ENCODE measurements at regions not wholly inside any gene's neighbourhood (a gene's known extent, or its start where the extent isn't known, plus 50 kb on each side); places are given as distances from the start of the nearest gene placed in this dataset.
"Not testable (repeated sequence)": the region's sequence is repeated elsewhere in the genome, so short reads cannot be mapped to it uniquely, and the experiment has no call there.

DNA sequence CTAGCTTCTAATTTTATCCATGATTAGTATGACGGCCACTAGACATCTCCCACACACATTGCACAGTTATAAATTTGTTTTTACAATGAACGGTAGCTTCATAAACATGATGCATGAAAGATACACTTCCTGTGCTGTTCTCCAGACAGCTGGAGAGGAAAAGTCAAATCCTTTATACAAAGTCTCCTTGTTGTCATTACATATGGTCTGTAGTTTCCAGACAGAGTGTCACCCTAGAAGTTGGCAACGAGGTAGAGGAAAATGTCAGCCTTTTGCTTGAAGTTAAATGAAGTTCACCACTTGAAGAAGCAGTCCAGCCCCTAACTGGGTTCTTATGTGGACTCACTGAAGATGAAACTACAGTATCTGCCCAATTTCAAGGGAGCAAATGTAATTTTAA, 253.0 kb upstream of the P2RY1 start:
- DNase-seq (ENCODE audit: low read depth in 3 of 3): no peak

DNA sequence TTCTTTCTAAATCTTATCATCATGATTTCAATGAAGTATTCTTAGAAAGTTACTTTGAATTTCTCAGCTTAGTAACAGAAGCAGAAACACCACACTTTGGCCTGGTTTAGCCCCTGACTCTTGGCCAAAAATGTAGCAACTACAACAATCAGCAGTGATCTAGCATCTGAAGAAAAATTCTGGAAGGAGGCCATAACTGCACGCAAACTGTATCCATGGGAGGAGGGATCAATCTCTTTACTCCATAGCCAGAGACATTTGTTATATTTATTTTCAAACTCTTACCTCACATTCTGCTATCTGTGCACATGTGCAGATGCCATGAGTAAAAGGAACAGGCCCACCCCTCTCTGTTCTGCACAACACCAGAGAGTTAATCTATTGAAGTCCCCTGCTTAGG, 251.0 kb upstream of the P2RY1 start:
- DNase-seq (ENCODE audit: low read depth in 3 of 3): no peak

DNA sequence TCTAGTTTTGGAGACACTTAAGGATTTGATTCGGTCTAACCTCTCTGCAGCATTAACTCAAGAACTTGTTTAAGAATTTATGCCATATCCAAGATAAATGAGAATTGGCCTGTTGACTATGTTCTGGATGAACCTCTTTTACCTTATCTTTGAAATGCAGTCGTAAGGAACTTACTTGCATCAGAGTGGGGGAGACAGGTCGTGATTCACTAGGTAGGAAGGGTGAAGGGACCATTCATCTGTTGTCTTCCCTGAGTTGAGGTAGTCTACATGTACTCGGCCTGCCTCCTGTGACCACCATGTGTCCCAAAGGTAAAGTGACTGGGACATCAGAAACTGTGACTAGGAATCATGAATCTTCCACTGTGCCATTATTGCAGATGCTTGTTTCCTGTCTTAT, 248.0 kb upstream of the P2RY1 start:
- no peak for DNase-seq (ENCODE audit: low read depth in 3 of 3)

GRCh38 chr3:152587861-152588260, 247.1 kb upstream of the P2RY1 start:
- no peak for DNase-seq (ENCODE audit: low read depth in 3 of 3)

GRCh38 chr3:152589644-152590043, 245.3 kb upstream of the P2RY1 start:
- DNase-seq (ENCODE audit: low read depth in 3 of 3): no peak

- no peak for DNase-seq (ENCODE audit: low read depth in 3 of 3)
Observed at GRCh38 chr3:152591515-152591914, 243.4 kb upstream of the P2RY1 start.

DNA sequence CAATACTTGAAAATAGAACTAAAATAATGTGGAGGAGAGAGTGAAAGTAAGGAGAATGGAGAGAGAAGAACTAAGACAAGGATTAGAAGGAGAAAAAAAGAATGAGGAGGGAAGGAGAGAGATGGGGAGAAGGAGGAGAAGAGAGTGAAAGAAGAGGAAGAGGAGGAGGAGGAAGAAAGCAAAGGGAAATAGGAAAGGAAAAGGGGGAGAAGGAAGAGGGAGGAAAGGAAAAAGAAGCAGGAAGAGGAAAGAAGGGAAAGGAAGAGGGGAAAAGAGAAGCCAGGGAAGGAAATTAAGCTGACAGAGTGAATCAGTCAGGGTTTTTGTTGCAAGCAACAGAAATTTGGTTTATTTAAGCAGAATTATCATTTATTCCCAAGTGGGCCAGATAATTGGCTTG, 241.7 kb upstream of the P2RY1 start:
- no peak for DNase-seq (ENCODE audit: low read depth in 3 of 3)

- DNase-seq (ENCODE audit: low read depth in 3 of 3): no peak
Observed at GRCh38 chr3:152595975-152596821, 238.7 kb upstream of the P2RY1 start.

DNA sequence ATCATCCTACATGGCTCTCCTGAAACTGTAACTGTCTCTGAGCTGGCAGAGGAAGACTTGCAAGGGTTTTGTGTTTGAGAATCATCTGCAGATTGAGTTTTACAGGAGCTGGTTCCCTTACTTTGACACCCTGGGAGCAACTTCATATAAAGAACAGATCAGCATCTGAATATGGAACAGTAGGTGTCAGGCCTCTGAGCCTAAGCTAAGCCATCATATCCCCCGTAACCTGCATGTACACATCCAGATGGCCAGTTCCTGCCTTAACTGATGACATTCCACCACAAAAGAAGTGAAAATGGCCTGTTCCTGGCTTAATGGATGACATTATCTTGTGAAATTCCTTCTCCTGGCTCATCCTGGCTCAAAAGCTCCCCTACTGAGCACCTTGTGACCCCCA, 238.1 kb upstream of the P2RY1 start:
- not testable (repeated sequence) for DNase-seq (ENCODE audit: low read depth in 3 of 3)

DNA sequence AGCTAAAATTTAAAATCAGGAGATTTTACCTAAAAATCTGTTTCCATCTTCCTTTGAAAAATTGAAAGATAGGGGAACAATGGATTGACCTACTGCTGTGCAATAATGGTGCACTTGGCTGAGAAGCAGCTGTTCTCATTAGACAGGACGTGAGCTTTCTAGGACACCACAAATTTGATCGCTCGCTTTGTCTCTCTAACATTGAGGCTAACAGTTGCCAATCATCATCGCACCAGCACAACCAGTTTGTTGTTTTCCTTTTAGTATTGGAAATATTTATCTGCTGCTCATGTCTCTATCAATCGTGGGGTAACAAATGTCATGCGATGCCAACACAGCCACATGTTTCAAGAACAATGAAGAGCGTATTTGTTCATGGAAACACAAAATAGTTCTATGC, 228.8 kb upstream of the P2RY1 start:
- no peak for DNase-seq (ENCODE audit: low read depth in 3 of 3)

DNA sequence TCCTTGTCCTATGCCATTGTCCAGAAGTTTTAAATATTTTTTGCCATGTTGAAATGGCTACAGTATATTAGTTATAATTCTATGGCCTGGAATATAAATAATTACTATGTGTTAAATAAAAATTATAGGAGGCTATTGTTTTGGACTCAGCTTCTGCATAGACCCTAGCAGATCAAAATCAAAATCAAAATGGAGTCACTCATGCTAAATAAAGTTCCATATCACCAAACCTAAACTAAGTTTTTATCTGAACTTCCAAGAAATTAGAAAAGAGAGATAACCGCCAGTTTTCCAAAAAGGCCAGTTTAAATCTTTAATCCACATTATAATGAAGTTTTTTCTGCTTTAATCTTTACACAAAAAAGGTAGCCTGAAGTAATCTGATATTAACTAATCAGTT, 227.8 kb upstream of the P2RY1 start:
- no peak for DNase-seq (ENCODE audit: low read depth in 3 of 3)

DNA sequence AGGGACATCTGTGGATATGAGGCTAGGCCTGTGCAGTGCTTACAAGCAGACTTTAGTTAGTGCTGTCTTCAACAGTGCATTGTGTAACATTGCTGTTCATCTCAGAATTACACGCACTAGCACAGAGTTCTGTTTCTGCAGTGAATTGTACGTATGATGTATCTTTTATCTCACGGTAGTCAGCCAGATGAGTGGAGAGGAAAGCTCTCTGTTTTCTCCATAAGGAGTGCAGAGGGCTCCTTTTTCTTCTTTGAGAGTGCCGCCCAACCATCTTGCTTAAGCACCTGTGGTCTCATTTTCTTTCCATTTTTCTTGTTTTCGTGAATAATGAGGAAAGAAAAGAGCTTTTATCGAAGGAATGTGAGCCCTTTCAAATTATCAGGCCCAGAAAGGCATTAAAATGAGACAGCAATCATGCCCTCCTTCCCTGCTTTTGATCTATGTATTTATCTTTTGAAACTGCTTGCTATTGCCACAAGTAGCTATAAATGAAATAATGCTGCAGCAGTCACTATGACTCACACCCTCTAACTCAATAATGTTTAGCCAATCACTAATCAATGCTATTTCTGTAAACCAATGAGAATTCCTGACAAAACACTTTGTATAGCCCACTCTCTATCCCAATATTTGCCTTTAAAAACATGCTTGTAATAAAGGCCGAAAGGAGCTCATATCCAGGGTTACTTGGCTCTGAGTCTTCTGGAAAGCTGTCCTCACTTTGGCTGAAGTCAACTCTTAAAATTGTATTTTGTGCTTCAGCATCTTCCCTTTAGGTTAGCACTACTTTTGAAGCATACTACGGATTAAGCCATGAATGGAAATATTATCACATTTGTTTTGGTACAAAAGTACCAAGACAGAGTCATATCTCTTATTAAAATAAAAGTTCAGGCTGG, 226.0 kb upstream of the P2RY1 start:
- no peak for DNase-seq (ENCODE audit: low read depth in 3 of 3)

DNA sequence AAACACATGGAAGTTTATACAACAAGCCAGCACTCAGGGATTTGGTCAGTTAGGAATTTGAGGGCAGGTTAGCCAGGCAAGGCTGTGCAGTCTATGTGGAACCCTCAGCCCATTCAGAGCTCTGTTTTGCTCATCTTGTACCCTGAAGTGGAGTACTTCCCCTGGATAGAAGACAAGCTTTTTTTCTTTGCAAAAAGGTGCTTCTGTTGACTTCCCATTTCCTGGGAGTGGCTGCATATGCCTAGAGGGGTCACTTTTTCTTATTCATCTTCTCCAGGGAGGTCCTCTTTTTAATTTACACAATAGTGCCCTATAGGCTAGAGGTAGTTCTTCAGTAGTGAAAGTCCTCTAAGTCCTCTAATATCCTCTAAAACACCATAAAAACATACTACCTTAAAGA, 225.0 kb upstream of the P2RY1 start:
- DNase-seq (ENCODE audit: low read depth in 3 of 3): no peak

DNA sequence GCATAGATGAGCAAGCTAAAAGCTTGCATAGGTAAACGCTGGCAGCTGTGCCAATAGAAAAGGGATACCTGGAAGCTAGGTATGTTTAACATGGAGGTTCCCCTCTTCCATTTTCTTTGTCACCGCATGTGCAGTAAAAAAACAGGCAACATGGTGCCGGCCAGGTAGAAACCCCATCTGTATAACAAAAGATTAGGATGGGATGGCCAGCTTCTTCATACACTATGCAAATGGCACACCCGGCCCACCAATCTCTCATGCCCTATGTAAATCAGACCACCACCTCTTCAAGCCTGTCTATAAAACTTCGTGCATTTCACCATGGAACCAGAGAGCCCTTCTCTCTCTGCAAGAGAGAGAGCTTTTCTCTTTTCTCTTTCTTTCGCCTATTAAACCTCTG, 224.3 kb upstream of the P2RY1 start:
- DNase-seq (ENCODE audit: low read depth in 3 of 3): no peak

DNA sequence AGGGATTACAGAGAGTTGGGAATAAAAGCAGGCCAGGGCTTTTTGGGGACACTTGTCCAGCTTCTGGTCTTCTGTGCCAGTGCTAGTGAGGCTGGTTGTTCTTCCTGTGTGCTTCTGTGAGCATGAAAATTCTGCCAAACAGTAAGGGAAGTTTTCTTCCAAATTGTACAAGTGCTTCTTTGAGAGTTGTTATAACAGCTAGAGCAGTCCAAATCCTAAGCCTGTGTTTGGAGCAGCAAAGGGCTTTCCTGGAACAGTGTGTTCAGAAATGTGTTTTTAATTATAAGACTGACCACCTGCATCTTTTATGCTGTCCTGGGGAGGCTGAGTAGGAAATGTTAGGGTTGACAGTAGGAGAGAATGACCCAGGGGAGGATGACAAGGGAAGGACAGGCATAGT, 223.0 kb upstream of the P2RY1 start:
- DNase-seq (ENCODE audit: low read depth in 3 of 3): no peak

DNA sequence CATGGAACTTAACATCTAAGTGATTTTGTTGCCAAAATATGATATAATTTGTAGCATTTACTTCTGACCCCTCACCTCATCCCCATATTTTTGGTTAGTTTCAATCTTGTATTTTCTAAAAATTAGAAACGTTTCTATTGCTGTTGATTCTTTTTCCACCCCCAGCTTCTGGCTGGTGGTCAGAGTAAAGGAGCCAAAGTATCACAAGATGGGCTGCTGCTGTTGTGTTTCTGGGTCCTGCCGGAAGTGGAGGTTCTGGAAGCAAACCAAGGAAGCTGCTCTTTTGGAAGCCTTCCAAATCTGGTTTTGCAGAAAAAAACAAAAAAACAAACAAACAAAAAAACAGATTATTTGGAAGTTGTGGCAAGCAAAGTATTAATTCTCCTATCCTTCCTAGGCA, 221.1 kb upstream of the P2RY1 start:
- no peak for DNase-seq (ENCODE audit: low read depth in 3 of 3)

DNA sequence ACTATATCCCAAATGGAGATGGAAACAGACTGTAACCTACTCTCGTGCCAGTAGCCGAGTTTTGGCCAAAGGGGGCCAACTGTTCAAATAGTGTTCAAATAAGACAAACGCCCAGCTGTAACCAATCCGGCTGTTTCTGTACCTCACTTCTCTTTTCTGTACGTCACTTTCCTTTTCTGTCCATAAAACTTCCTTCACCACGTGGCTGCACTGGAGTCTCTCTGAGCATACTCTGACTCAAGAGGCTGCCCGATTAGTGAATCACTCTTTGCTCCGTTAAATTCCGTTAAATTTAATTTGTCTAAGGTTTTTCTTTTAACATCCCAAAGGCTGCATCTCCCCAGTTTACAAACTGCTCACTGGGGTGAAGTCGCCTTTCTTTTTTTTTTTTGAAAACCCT, 219.2 kb upstream of the P2RY1 start:
- no peak for DNase-seq (ENCODE audit: low read depth in 3 of 3)

GRCh38 chr3:152617609-152618008, 217.3 kb upstream of the P2RY1 start:
- DNase-seq (ENCODE audit: low read depth in 3 of 3): no peak

DNA sequence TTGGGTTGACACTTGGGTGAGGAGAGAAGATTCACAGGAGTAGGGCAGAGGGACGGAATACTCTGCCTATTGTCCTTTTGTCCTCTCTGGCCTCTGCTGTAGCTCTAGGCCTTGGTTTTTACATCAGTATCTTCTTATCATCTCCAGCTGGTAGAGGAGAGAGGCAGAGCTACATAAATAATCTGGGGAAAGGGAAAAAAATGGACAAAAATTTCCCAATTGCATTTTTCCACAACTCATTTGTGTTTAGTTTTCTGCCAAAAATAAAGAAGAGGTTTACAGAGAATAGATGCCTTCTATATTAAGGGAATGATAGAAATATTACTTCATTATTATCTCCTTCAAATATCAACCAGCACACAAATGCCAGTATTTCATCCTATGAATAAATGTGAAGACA, 216.4 kb upstream of the P2RY1 start:
- no peak for DNase-seq (ENCODE audit: low read depth in 3 of 3)

- DNase-seq (ENCODE audit: low read depth in 3 of 3): no peak
Observed at GRCh38 chr3:152619691-152620090, 215.2 kb upstream of the P2RY1 start.

GRCh38 chr3:152620395-152620794, 214.5 kb upstream of the P2RY1 start:
- no peak for DNase-seq (ENCODE audit: low read depth in 3 of 3)

GRCh38 chr3:152621006-152621868, 213.7 kb upstream of the P2RY1 start:
- no peak for DNase-seq (ENCODE audit: low read depth in 3 of 3)

Data from stimulated activated CD4-positive, alpha-beta T cell treated with anti-CD3 and anti-CD28 coated beads, TNF-alpha, amount 100 ng/mL, for 48 hours (primary cell).